Thoracic aorta (tissue), 2 donors: ENCODE measurements at regions not wholly inside any gene's neighbourhood (a gene's known extent, or its start where the extent isn't known, plus 50 kb on each side); places are given as distances from the start of the nearest gene placed in this dataset.

Experiments used
- ATAC-seq: fragments of 150-250 bp; one replicate; pipeline ENCODE4 v1.8.0; 2017; ENCODE audit warnings: low read depth; ENCODE audit not compliant: insufficient number of reproducible peaks, low FRiP score
- DNase-seq: peaks from one replicate; pipeline ENCODE4 v3.0.0-alpha.2; 2020; ENCODE audit warnings: low spot score
- H3K27ac ChIP-seq, 2 donors: fragments of 200-600 bp; sonication (generic); 1 replicate in 1 of 2; 2 replicates in 1 of 2; pipeline ENCODE4 v1.5.1; 2016; ENCODE audit warnings: mild to moderate bottlenecking in 2 of 2, moderate library complexity in 2 of 2
- H3K27me3 ChIP-seq: fragments of 200-600 bp; sonication (generic); replicated peaks from 2 replicates; pipeline ENCODE4 v1.6.0; 2016; ENCODE audit warnings: mild to moderate bottlenecking; ENCODE audit not compliant: insufficient read depth
- H3K36me3 ChIP-seq: fragments of 200-600 bp; sonication (generic); one replicate; pipeline ENCODE4 v1.5.1; 2016
- H3K4me1 ChIP-seq, 2 donors: fragments of 200-600 bp; sonication (generic); 1 replicate in 1 of 2; 2 replicates in 1 of 2; pipeline versions ENCODE4 v1.5.1 to v1.6.0; 2016; ENCODE audit warnings: low read depth in 2 of 2, mild to moderate bottlenecking in 1 of 2; ENCODE audit not compliant: control insufficient read depth in 1 of 2
- H3K4me3 ChIP-seq: fragments of 200-600 bp; sonication (generic); 2 replicates; pipeline ENCODE4 v1.5.1; 2016; ENCODE audit warnings: mild to moderate bottlenecking
- H3K9me3 ChIP-seq: fragments of 200-600 bp; sonication (generic); 2 replicates; pipeline ENCODE4 v1.5.1; 2016
- TF ChIP-seq, protein P1 (sequence below): fragments of 200-600 bp; sonication (generic); IDR thresholded peaks from one replicate; pipeline ENCODE4 v1.5.1; 2019; ENCODE audit warnings: antibody characterized with exemption

DNA sequence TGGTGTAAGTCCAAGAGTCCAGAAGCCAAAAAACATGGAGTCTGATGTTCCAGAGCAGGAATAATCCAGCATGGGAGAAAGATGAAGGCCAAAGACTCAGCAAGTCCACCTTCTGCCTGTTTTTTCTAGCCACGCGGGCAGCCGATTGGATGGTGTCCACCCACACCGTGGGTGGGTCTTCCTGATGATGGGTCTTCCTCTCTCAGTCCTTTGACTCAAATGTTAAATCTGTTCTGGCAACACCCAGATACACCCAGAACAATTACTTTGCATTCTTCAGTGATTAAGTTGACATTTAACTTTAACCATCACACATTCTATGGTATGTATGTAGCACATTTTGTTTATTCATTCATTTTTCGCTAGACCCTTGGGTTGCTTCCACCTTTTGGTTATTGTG, 944.4 kb downstream of the PLA2G4A start:
- Histone ChIP-seq H3K36me3 (no peaks in the 10 kb centered on the region), H3K9me3 (no peaks in the 10 kb centered on the region), H3K27me3 (no peaks in the 10 kb centered on the region), H3K4me1 (no peaks in the 10 kb centered on the region), H3K27ac (no peak overlapping the region), H3K4me3 (no peak overlapping the region)
- ATAC-seq (no peak), DNase-seq (no peak)
- TF ChIP-seq, protein P1, sequence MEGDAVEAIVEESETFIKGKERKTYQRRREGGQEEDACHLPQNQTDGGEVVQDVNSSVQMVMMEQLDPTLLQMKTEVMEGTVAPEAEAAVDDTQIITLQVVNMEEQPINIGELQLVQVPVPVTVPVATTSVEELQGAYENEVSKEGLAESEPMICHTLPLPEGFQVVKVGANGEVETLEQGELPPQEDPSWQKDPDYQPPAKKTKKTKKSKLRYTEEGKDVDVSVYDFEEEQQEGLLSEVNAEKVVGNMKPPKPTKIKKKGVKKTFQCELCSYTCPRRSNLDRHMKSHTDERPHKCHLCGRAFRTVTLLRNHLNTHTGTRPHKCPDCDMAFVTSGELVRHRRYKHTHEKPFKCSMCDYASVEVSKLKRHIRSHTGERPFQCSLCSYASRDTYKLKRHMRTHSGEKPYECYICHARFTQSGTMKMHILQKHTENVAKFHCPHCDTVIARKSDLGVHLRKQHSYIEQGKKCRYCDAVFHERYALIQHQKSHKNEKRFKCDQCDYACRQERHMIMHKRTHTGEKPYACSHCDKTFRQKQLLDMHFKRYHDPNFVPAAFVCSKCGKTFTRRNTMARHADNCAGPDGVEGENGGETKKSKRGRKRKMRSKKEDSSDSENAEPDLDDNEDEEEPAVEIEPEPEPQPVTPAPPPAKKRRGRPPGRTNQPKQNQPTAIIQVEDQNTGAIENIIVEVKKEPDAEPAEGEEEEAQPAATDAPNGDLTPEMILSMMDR: no peak

DNA sequence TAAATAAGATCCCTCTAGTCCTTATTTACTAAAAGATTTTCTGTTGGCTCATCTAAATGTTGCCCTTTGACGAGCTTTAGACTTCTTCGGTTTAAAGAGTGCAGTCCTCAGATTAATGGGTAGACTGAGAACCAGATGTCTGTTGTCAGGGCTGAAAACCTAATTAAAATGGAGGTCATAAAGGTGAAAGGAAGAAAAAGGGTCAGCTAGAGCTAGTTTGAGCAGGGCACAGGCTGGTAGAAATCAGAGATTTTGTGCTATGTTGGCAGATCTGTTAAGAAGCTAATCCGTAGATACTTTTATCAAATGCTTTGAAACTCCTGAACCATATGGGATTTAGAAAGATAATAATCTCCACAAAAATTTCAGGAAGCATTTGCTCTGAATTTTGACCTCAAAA, 959.0 kb downstream of the PLA2G4A start:
- H3K4me1 ChIP-seq: no peaks in the 10 kb centered on the region
- no peaks in the 10 kb centered on the region for H3K27me3 ChIP-seq
- TF ChIP-seq, protein P1: no peak
- no peak overlapping the region for H3K4me3 ChIP-seq
- DNase-seq (no peak), ATAC-seq (no peak)
- no peak overlapping the region for H3K27ac ChIP-seq
- H3K36me3 ChIP-seq: no peaks in the 10 kb centered on the region
- no peaks in the 10 kb centered on the region for H3K9me3 ChIP-seq

DNA sequence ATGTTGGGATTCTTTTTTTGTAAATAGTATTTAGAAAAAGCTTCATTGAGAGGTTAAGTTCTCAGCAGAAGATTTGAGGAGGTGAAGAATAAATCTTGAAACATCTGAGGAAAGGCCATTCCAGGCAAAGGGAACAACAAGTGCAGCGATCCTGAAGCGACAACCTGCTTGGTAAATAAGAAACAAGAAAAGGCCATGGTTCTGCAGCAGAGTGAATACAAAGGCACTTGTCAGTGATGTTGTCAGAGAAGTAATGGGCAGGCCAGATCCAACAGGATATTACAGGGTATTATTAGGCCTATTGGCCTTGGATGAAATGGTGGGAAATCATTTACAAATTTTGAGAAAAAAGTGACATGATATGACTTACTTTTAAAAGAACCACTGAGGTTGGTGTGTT, 960.0 kb downstream of the PLA2G4A start:
- H3K4me3 ChIP-seq: no peak overlapping the region
- TF ChIP-seq, protein P1: no peak
- no peak overlapping the region for H3K27ac ChIP-seq
- no peaks in the 10 kb centered on the region for H3K9me3 ChIP-seq
- no peaks in the 10 kb centered on the region for H3K27me3 ChIP-seq
- H3K4me1 ChIP-seq: no peaks in the 10 kb centered on the region
- ATAC-seq (no peak), DNase-seq (no peak)
- no peaks in the 10 kb centered on the region for H3K36me3 ChIP-seq

DNA sequence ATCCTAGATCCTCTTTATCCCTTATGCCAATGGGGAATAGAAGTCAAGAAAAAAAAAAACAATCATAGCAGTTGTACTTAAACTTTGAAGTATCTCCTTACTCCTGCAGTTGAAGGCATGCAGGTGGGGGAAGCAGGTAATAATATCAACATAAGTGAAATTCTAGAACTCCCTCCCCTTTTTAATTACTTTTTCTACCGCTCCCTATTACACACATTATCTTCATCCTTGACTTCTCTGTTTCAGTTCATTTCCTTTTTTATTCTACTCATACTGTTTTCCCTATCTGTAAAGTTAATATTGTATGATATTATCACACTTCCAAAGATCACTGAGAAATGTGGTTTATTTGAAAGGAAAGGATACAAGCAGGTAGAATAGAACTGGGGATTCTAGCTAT, 962.0 kb downstream of the PLA2G4A start:
- Histone ChIP-seq H3K36me3 (no peaks in the 10 kb centered on the region), H3K4me3 (no peak overlapping the region), H3K27me3 (no peaks in the 10 kb centered on the region), H3K9me3 (no peaks in the 10 kb centered on the region), H3K4me1 (no peaks in the 10 kb centered on the region), H3K27ac (no peak overlapping the region)
- ATAC-seq: no peak
- DNase-seq: no peak
- TF ChIP-seq, protein P1: no peak

DNA sequence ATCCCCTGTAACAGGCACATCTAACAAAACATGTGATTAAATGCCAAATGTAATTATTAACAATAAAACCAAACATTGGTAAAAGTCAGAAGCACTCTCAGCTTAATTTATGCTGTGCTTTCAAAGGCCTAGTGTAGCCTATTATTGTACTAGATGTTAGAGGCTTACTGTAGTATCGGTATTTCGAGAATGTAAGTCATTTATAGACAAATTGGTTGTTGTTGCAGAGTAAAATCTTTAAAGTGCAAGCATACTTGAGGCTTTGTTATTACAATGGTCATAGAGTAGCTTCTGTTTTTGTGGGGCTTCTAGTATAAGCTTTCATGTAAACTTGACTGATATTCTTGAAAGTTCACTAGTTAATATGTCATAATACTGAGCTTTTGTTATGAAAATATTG, 965.8 kb downstream of the PLA2G4A start:
- Histone ChIP-seq H3K4me1 (no peaks in the 10 kb centered on the region), H3K27ac (no peak overlapping the region), H3K27me3 (no peaks in the 10 kb centered on the region), H3K9me3 (no peaks in the 10 kb centered on the region), H3K4me3 (no peak overlapping the region), H3K36me3 (no peaks in the 10 kb centered on the region)
- DNase-seq (no peak), ATAC-seq (no peak)
- TF ChIP-seq, protein P1: no peak
